Fibroblast of lung (primary cell): ENCODE measurements at regions not wholly inside any gene's neighbourhood (a gene's known extent, or its start where the extent isn't known, plus 50 kb on each side); places are given as distances from the start of the nearest gene placed in this dataset.

Experiments used
- DNase-seq, 2 donors: peaks; one replicate each; pipeline versions ENCODE4 v3.0.0 to v3.0.0-alpha.2; 2010; ENCODE audit warnings: low read depth in 2 of 2
- H2AFZ ChIP-seq: 2 replicates; pipeline ENCODE4 v1.5.1; 2012; ENCODE audit warnings: low read length, control low read depth, inconsistent platforms
- H3K27ac ChIP-seq: 2 replicates; pipeline ENCODE4 v1.5.1; 2011; ENCODE audit warnings: low read length, control low read depth; ENCODE audit not compliant: insufficient read depth
- H3K27me3 ChIP-seq: 2 replicates; pipeline ENCODE4 v1.5.1; 2011; ENCODE audit warnings: mild to moderate bottlenecking, low read length; ENCODE audit not compliant: control insufficient read depth, insufficient read depth
- H3K36me3 ChIP-seq: 2 replicates; pipeline ENCODE4 v1.5.1; 2011; ENCODE audit warnings: low read length; ENCODE audit not compliant: control insufficient read depth, insufficient read depth
- H3K4me1 ChIP-seq: 2 replicates; pipeline ENCODE4 v1.5.1; 2011; ENCODE audit warnings: low read length; ENCODE audit not compliant: control insufficient read depth, insufficient read depth; ENCODE audit errors: extremely low read depth
- H3K4me2 ChIP-seq: 2 replicates; pipeline ENCODE4 v1.5.1; 2011; ENCODE audit warnings: low read length, control low read depth; ENCODE audit not compliant: insufficient read depth; ENCODE audit errors: extremely low read depth
- H3K4me3 ChIP-seq, 4 experiments: fragments of 200-600 bp in 1 of 4; sonication (generic) in 1 of 4; replicated peaks in 1 of 4; 2 replicates each; pipeline ENCODE4 v1.5.1; 2011 to 2016; ENCODE audit warnings: low read length in 4 of 4, low read depth in 3 of 4, mild to moderate bottlenecking in 3 of 4, control low read depth in 2 of 4, inconsistent platforms in 1 of 4, mixed read lengths in 1 of 4; ENCODE audit not compliant: insufficient read depth in 1 of 4; ENCODE audit errors: control extremely low read depth in 1 of 4
- H3K79me2 ChIP-seq: 2 replicates; pipeline ENCODE4 v1.5.1; 2012; ENCODE audit warnings: mild to moderate bottlenecking, low read length, inconsistent platforms; ENCODE audit not compliant: control insufficient read depth, insufficient read depth
- H3K9ac ChIP-seq: 2 replicates; pipeline ENCODE4 v1.5.1; 2011; ENCODE audit warnings: mild to moderate bottlenecking, low read length, control low read depth; ENCODE audit not compliant: insufficient read depth
- H3K9me3 ChIP-seq: 2 replicates; pipeline ENCODE4 v1.5.1; 2012; ENCODE audit warnings: low read depth, low read length; ENCODE audit not compliant: control insufficient read depth, insufficient read depth
- H4K20me1 ChIP-seq: 2 replicates; pipeline ENCODE4 v1.5.1; 2011; ENCODE audit warnings: low read length; ENCODE audit not compliant: control insufficient read depth, insufficient read depth; ENCODE audit errors: extremely low read depth
- EZH2 ChIP-seq: IDR thresholded peaks from 2 replicates; pipeline ENCODE4 v1.5.1; 2012; ENCODE audit warnings: low read length, control low read depth, mild to moderate bottlenecking; ENCODE audit errors: missing control alignments
- TF ChIP-seq, protein P1 (sequence below), 2 donors: IDR thresholded peaks in 1 of 2; conservative IDR thresholded peaks in 1 of 2; 1 replicate in 1 of 2; 2 replicates in 1 of 2; pipeline ENCODE4 v1.5.1; 2011 to 2012; ENCODE audit warnings: low read length in 2 of 2, control low read depth in 1 of 2, inconsistent platforms in 1 of 2, low read depth in 1 of 2, mild to moderate bottlenecking in 1 of 2

GRCh38 chr2:18792684-18793083 lies 203.3 kb upstream of the NT5C1B start:
- Histone ChIP-seq H3K9me3 (no peaks in the 10 kb centered on the region), H3K36me3 (no peaks in the 10 kb centered on the region), H4K20me1 (no peaks in the 10 kb centered on the region), H3K4me1 (peaks cover 3% of the 10 kb centered on the region), H3K79me2 (no peaks in the 10 kb centered on the region), H2AFZ (no peak overlapping the region), H3K9ac (no peak overlapping the region), H3K4me3 (no peak overlapping the region), H3K4me2 (no peak overlapping the region), H3K27me3 (no peaks in the 10 kb centered on the region), H3K27ac (no peak overlapping the region)
- TF ChIP-seq, protein P1, sequence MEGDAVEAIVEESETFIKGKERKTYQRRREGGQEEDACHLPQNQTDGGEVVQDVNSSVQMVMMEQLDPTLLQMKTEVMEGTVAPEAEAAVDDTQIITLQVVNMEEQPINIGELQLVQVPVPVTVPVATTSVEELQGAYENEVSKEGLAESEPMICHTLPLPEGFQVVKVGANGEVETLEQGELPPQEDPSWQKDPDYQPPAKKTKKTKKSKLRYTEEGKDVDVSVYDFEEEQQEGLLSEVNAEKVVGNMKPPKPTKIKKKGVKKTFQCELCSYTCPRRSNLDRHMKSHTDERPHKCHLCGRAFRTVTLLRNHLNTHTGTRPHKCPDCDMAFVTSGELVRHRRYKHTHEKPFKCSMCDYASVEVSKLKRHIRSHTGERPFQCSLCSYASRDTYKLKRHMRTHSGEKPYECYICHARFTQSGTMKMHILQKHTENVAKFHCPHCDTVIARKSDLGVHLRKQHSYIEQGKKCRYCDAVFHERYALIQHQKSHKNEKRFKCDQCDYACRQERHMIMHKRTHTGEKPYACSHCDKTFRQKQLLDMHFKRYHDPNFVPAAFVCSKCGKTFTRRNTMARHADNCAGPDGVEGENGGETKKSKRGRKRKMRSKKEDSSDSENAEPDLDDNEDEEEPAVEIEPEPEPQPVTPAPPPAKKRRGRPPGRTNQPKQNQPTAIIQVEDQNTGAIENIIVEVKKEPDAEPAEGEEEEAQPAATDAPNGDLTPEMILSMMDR (conservative IDR thresholded peaks at IDR 0.05 in 1 of 2, IDR thresholded peaks at IDR 0.05 in 1 of 2; ENCODE audit: low read depth in 1 of 2, low read length in 2 of 2) = no peak
- no peak for TF ChIP-seq EZH2
- no peak for DNase-seq

DNA sequence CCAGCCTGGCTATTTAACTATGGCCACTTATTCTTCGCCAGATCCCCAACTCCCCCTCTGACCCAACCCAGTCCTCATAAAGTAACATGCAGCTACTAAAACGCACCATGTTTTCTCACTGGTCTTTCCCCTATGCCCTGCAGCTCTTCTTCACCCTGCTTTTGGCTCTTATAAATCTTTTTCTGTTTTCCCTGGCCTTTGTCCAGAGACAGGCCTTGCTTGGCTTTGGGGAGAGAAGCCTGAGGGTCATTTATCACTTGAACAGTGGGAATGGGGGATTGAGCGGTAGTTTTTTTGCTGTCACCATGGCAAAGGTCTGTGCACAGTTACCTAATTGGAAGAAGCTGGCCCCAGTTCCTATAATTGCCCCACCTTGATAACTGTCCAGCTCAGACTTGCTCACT lies 202.9 kb upstream of the NT5C1B start:
- Histone ChIP-seq H3K9ac (no peak overlapping the region), H3K27ac (no peak overlapping the region)

GRCh38 chr2:18791172-18791797 lies 201.9 kb upstream of the NT5C1B start:
- Histone ChIP-seq H4K20me1 (no peaks in the 10 kb centered on the region), H3K79me2 (no peaks in the 10 kb centered on the region), H3K36me3 (no peaks in the 10 kb centered on the region), H3K9ac (no peak overlapping the region), H3K9me3 (no peaks in the 10 kb centered on the region), H3K4me2 (no peak overlapping the region), H3K27ac (no peak overlapping the region), H2AFZ (no peak overlapping the region), H3K27me3 (no peaks in the 10 kb centered on the region), H3K4me3 (no peak overlapping the region), H3K4me1 (peaks cover 3% of the 10 kb centered on the region)
- no peak for TF ChIP-seq EZH2
- TF ChIP-seq, protein P1 (conservative IDR thresholded peaks at IDR 0.05 in 1 of 2, IDR thresholded peaks at IDR 0.05 in 1 of 2; ENCODE audit: low read depth in 1 of 2, low read length in 2 of 2) = no peak
- peak; percentile 37 to 75 for DNase-seq

More for the DNA sequence above, 202.9 kb upstream of the NT5C1B start:
- H3K4me3 ChIP-seq = no peak overlapping the region
- H3K9me3 ChIP-seq = no peaks in the 10 kb centered on the region
- DNase-seq = peak; percentile 37 to 76
- H3K79me2 ChIP-seq = no peaks in the 10 kb centered on the region
- no peaks in the 10 kb centered on the region for H3K36me3 ChIP-seq
- no peak overlapping the region for H2AFZ ChIP-seq
- no peaks in the 10 kb centered on the region for H3K27me3 ChIP-seq
- peaks cover 3% of the 10 kb centered on the region for H3K4me1 ChIP-seq
- H3K4me2 ChIP-seq = no peak overlapping the region
- TF ChIP-seq EZH2 = no peak
- TF ChIP-seq, protein P1 (conservative IDR thresholded peaks at IDR 0.05 in 1 of 2, IDR thresholded peaks at IDR 0.05 in 1 of 2; ENCODE audit: low read depth in 1 of 2, low read length in 2 of 2) = no peak
- no peaks in the 10 kb centered on the region for H4K20me1 ChIP-seq
